GM12874 (cell line): ENCODE measurements at regions not wholly inside any gene's neighbourhood (a gene's known extent, or its start where the extent isn't known, plus 50 kb on each side); places are given as distances from the start of the nearest gene placed in this dataset.

Experiments used
- TF ChIP-seq, protein P1 (sequence below): IDR thresholded peaks from 2 replicates; pipeline ENCODE4 v1.5.1; 2011; ENCODE audit warnings: low read depth, mild to moderate bottlenecking, control low read depth, low read length, moderate library complexity; ENCODE audit not compliant: insufficient read depth

DNA sequence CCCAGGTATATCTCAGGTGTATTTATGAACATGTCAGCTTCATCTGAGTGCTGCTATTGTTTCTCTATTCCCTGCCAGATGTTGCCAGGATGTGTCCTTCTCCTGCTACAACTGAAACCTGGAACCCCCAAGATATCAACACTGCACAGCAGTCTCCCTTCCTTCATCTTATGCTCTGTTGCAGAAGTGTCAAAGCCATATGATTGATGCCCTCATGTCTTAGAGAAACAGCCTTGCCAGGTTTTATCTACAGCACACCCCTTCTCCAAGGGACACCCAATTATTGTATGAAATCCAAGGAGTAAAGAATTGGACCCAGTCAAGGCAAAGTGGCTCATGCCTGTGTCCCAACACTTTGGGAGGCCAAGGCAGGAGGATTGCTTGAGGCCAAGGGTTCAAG lies 60.5 kb upstream of the GHITM start:
- TF ChIP-seq, protein P1, sequence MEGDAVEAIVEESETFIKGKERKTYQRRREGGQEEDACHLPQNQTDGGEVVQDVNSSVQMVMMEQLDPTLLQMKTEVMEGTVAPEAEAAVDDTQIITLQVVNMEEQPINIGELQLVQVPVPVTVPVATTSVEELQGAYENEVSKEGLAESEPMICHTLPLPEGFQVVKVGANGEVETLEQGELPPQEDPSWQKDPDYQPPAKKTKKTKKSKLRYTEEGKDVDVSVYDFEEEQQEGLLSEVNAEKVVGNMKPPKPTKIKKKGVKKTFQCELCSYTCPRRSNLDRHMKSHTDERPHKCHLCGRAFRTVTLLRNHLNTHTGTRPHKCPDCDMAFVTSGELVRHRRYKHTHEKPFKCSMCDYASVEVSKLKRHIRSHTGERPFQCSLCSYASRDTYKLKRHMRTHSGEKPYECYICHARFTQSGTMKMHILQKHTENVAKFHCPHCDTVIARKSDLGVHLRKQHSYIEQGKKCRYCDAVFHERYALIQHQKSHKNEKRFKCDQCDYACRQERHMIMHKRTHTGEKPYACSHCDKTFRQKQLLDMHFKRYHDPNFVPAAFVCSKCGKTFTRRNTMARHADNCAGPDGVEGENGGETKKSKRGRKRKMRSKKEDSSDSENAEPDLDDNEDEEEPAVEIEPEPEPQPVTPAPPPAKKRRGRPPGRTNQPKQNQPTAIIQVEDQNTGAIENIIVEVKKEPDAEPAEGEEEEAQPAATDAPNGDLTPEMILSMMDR = no peak

DNA sequence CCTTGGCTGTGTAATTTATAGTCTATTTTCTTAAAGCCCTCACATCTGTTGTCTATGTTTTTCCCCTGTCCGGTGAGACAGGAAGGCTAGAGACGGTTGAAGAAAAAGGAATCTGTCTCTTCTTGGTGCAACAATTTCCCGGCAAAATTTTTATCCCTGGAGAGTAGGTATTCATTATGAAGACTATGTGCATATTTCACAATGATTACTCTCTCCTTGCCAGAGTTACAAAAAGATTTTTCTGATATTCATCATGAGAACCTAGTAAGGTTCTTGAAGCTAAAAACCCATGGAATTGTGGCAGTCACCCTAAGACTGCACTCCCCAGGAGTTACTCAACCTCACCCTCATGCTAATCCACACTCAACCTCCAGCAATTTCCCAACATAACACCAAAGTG lies 55.0 kb upstream of the GHITM start:
- TF ChIP-seq, protein P1 = no peak

DNA sequence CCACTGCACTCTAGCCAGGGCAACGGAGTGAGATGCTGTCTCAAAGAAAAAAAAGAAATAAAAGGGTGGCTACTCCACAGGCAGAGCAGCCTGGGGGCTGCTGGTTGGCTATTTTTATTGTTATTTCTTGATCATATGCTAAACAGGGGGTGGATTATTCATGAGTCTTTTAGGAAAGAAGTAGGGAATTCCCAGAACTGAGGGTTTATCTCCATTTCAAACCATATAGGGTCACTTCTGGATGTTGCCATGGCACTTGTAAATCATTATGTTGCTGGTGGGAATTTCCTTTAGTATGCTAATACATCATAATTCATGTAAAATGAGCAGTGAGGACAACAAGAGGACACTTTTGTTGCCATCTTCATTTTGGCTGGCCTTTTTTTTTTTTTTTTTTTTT lies 52.1 kb upstream of the GHITM start:
- TF ChIP-seq, protein P1 = no peak

DNA sequence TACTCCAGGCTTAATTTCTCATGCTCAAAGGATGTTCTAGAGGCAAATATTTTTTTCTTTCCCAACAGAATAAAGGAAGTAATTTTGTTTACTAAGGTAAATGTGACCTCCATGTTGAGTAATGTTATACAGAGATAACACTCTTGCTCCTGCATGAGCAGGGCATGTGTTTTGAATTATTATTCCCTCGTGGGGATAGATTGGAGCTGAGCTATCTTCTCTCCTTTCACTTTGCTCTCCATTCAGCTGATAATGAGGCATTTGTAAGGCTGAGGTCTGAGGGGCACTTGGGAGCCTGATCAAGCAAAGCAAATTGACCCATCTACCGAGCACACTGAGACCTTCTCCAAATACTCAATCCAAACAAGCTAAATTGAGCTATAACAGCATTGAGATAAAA lies 50.7 kb upstream of the GHITM start:
- TF ChIP-seq, protein P1 = no peak

DNA sequence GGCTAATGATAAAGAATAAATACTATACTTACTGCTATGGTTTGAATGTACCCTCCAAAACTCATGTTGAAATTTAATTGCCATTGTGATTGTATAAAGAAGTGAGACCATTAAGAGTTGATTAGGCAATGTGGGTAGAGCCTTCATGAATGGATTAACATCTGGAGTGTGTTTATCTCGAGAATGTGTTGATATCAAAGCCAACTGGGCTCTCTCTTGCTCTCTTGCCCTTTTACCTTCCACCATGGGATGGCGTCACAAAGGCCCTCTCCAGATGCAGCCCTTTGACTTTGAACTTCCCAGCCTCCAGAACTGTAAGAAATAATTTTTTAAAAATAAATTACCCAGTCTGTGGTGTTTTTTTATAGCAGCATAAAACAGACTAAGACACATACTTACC lies 50.1 kb upstream of the GHITM start:
- TF ChIP-seq, protein P1 = no peak
